ENCODE measurements at regions not wholly inside any gene's neighbourhood (a gene's known extent, or its start where the extent isn't known, plus 50 kb on each side); places are given as distances from the start of the nearest gene placed in this dataset.
A peak's percentile ranks its signal among the peaks of the same experiment; 100 is the strongest.
"Not testable (repeated sequence)": the region's sequence is repeated elsewhere in the genome, so short reads cannot be mapped to it uniquely, and the experiment has no call there.

DNA sequence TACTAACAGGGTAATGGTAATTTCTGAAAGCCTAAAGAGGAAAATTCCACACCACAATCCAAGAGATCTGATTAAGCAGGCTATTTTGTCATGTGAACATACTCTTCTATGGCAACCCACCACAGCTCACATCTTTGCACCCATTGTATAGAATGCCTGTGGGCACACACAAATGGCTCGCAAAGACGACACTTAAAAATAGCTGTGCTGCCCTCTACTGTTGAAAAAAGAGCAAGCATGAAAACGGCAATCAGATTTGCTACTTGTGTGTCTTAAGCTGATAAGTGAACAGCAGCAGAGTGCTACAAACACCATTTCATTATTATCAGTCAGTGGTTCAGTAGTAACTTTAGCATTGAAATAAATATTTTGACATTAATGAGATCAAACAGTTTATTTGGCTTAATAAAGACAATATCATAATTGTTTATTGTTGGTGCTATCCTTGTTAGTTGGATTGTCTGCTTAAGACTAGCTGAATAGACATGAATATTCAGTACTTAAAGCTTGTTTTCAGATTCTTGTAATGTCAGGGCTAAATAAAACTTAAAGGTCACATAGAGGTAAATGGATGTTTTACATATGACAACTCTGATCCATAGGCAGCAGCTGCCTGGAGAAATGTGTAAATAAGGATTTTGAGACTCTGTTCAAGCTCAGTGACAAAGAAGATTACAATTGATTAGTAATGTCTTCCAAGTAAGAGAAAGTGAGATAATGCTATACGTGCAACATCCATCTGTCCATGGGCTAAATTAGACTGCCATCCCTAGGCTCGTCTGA, 199.1 kb downstream of the LRRN1 start:
- DNase-seq (ENCODE audit: low read depth), result peak; percentile 5
- TF ChIP-seq, protein P1, sequence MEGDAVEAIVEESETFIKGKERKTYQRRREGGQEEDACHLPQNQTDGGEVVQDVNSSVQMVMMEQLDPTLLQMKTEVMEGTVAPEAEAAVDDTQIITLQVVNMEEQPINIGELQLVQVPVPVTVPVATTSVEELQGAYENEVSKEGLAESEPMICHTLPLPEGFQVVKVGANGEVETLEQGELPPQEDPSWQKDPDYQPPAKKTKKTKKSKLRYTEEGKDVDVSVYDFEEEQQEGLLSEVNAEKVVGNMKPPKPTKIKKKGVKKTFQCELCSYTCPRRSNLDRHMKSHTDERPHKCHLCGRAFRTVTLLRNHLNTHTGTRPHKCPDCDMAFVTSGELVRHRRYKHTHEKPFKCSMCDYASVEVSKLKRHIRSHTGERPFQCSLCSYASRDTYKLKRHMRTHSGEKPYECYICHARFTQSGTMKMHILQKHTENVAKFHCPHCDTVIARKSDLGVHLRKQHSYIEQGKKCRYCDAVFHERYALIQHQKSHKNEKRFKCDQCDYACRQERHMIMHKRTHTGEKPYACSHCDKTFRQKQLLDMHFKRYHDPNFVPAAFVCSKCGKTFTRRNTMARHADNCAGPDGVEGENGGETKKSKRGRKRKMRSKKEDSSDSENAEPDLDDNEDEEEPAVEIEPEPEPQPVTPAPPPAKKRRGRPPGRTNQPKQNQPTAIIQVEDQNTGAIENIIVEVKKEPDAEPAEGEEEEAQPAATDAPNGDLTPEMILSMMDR (conservative IDR thresholded peaks at IDR 0.05; ENCODE audit: control insufficient read depth, insufficient read depth, low read depth, low read length), result no peak
- no peak overlapping the region for H3K4me3 ChIP-seq (ENCODE audit: control insufficient read depth, low read depth, low read length)

GRCh38 chr3:3999340-3999739, 200.1 kb downstream of the LRRN1 start:
- H3K4me3 ChIP-seq (ENCODE audit: control insufficient read depth, low read depth, low read length); DNase-seq (ENCODE audit: low read depth): not testable (repeated sequence)

DNA sequence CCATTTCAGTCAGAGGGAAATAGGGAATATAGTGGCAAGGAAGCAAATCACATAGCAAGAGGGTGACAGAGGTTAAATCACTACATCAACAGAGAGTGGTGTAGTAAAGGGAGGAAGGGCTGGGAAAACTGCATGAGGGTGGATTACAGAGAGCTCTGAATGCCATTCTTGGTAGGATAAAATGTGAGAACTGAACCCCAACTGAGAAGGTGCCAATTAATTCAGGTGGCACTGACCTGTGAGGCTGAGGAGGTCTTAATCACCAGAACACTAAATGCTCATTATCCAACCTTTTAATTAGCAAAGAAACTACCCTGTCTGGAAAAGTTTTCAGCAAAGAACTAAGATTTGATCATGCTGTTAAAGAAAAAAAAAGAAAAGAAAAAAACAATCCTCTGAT, 202.7 kb downstream of the LRRN1 start:
- H3K4me3 ChIP-seq (ENCODE audit: control insufficient read depth, low read depth, low read length), result no peak overlapping the region
- TF ChIP-seq, protein P1 (conservative IDR thresholded peaks at IDR 0.05; ENCODE audit: control insufficient read depth, insufficient read depth, low read depth, low read length), result no peak
- DNase-seq (ENCODE audit: low read depth), result no peak

- H3K4me3 ChIP-seq (ENCODE audit: control insufficient read depth, low read depth, low read length), result no peak overlapping the region
- TF ChIP-seq, protein P1 (conservative IDR thresholded peaks at IDR 0.05; ENCODE audit: control insufficient read depth, insufficient read depth, low read depth, low read length), result no peak
- DNase-seq (ENCODE audit: low read depth), result no peak
Observed at GRCh38 chr3:4006288-4006687, 207.1 kb downstream of the LRRN1 start.

GRCh38 chr3:4008205-4008604, 209.0 kb downstream of the LRRN1 start:
- TF ChIP-seq, protein P1 (conservative IDR thresholded peaks at IDR 0.05; ENCODE audit: control insufficient read depth, insufficient read depth, low read depth, low read length), result no peak
- H3K4me3 ChIP-seq (ENCODE audit: control insufficient read depth, low read depth, low read length), result no peak overlapping the region
- no peak for DNase-seq (ENCODE audit: low read depth)

- no peak for DNase-seq (ENCODE audit: low read depth)
- TF ChIP-seq, protein P1 (conservative IDR thresholded peaks at IDR 0.05; ENCODE audit: control insufficient read depth, insufficient read depth, low read depth, low read length), result no peak
- H3K4me3 ChIP-seq (ENCODE audit: control insufficient read depth, low read depth, low read length), result no peak overlapping the region
Observed at GRCh38 chr3:4011166-4011565, 211.9 kb downstream of the LRRN1 start.

DNA sequence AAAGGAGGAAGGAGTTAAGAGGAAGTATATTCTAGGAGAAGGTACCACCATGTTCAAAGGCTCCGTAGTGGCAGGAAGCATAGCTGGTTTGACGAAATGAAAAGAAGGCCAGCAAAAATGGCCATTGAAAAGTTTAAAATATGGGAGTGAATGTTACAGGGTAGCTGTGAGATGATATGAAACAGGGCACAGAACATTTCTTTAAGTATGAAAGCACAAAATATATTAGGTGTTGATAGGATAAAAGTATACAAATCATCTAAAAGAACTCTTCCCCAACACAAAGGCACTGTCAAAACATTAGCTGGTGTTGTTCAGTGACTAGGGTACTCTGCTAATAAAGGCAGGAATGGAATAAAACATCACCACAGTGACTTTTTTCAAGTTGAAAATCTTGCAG, 216.2 kb downstream of the LRRN1 start:
- no peak for DNase-seq (ENCODE audit: low read depth)
- TF ChIP-seq, protein P1 (conservative IDR thresholded peaks at IDR 0.05; ENCODE audit: control insufficient read depth, insufficient read depth, low read depth, low read length), result no peak
- no peak overlapping the region for H3K4me3 ChIP-seq (ENCODE audit: control insufficient read depth, low read depth, low read length)

Data from fibroblast of mammary gland (primary cell).